ENCODE measurements at regions not wholly inside any gene's neighbourhood (a gene's known extent, or its start where the extent isn't known, plus 50 kb on each side); places are given as distances from the start of the nearest gene placed in this dataset.

DNA sequence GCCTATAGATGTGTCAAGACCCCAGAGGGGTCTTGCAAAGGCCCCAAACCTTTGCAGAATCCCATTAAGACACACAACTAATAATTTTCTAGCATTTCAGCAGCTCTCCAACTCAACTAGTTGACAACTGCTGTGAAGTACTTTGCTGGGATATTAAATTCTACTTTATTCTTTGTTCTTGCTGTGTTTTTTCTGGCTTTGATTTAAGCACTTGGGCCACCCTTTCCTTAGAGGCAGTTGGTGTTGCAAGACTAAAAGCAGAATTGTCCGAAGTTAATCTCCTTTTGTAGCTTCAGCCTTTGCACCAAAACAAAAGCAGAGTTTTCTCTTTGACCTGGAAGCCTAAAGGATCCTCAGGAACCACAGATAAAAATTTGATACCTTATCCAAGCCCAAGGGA is 353.1 kb upstream of the CLNK start:
- H3K4me3 ChIP-seq (ENCODE audit: low read depth, low read length), result no peak overlapping the region
- DNase-seq (ENCODE audit: low read depth), result no peak
- no peak for TF ChIP-seq CTCF (conservative IDR thresholded peaks at IDR 0.05; ENCODE audit: low read depth, low read length)

DNA sequence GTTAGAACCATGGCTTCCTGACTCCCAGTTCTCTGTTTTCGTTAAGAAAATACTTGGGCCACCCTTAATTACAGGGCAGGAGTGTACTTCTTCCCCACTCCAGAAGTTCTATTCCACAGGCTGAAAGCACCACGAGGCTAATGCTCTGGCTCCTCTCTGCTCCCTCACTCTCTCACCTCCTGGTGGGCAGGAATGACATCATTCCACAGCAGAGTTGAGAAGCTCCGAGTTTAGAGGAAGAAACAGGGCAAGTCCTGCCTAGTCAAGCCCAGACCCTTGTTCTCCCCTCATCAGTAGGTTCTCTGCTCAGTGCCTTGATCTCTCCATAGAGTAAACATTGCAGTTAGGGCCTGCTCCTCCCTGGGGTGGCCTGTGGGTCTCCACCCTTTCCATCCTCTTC is 343.8 kb upstream of the CLNK start:
- TF ChIP-seq CTCF (conservative IDR thresholded peaks at IDR 0.05; ENCODE audit: low read depth, low read length), result peak; percentile 8

GRCh38 chr4:11021333-11021732 is 336.8 kb upstream of the CLNK start:
- no peak overlapping the region for H3K4me3 ChIP-seq (ENCODE audit: low read depth, low read length)
- no peak for TF ChIP-seq CTCF (conservative IDR thresholded peaks at IDR 0.05; ENCODE audit: low read depth, low read length)
- no peak for DNase-seq (ENCODE audit: low read depth)

More for the DNA sequence above, 343.8 kb upstream of the CLNK start:
- DNase-seq (ENCODE audit: low read depth), result peak; percentile 14
- no peak overlapping the region for H3K4me3 ChIP-seq (ENCODE audit: low read depth, low read length)

DNA sequence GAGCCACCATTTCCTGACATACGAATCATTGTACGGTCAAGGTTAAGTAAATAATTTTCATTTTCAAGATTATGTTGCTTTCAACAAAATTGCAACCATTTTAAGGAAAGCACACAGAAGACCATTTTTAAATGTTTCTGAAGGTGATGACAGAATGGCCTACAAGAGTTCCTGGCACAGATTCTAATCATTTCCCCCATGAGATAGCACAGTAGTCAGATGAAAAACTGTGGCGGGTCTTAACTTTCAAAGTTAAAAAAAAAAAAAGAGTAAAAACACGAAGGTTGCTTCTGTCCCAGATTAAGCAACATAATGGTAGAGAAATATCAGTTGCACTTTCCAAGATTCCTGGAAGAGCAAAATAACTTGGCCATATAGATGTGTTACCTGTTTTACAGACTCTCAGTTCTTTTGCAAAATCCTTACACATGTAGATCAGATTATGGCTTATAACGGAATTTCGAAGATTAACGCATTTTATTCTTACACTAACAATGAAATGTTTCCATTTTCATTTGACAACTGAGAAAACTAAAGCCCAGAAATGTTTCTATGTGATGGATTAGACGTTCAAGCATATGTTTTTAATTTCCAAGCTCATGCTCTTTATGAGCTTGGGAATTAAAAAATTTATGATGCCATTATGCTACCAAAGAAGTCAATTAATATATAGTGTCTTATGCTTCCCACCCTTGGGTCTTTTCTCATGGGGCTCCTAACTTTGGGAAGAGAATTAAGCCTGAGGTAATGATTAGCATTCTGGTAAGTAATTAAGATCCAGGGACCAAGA is 335.1 kb upstream of the CLNK start:
- no peak for DNase-seq (ENCODE audit: low read depth)
- no peak overlapping the region for H3K4me3 ChIP-seq (ENCODE audit: low read depth, low read length)
- no peak for TF ChIP-seq CTCF (conservative IDR thresholded peaks at IDR 0.05; ENCODE audit: low read depth, low read length)

DNA sequence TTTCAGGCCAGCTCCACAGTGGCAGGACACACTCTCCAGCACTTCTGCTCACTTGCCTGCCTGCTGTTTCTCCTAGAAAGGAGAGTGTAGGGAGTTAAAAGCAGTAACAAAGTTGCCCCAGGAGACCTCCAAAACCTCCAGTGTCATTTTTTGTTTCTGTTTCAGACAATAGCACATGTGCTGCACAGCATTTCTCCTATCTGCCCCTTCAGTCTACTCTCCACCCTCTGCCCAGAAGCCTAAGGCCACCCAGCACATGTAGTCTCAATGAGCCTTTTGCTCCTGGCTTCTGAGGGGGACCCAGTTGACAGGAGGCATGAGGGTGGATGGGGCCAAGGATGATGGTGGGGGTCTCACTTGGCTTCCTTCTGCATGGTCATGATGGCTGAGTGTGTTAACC is 329.6 kb upstream of the CLNK start:
- no peak overlapping the region for H3K4me3 ChIP-seq (ENCODE audit: low read depth, low read length)
- TF ChIP-seq CTCF (conservative IDR thresholded peaks at IDR 0.05; ENCODE audit: low read depth, low read length), result no peak
- DNase-seq (ENCODE audit: low read depth), result no peak

DNA sequence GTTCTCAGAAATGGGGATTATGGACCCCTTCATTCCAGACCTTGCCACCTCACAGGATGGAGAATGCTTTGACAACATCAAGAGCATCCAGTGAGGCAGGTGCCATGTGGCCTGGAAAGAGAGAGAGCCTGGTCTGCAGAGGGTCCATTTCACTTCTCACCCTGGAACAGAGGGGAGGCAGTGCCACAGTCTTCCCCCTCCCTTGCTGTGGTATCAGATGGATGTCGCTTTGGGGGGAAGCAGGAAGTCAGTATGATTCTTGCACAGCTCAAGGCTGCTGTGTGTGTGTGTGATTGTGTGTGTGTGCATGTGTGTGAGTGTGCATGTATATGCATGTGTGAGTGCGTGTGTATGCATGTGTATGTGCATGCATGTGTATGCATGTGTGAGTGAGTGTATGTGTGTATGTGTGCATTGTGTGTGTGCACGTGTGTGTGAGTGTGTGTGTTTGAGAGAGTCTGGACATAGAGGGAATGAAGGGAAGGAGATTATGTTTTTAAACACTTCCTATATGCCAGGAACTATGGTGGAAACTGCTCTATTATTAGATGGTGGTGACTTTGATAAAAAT is 328.6 kb upstream of the CLNK start:
- no peak overlapping the region for H3K4me3 ChIP-seq (ENCODE audit: low read depth, low read length)
- no peak for TF ChIP-seq CTCF (conservative IDR thresholded peaks at IDR 0.05; ENCODE audit: low read depth, low read length)
- DNase-seq (ENCODE audit: low read depth), result no peak

GRCh38 chr4:11011249-11011648 is 326.7 kb upstream of the CLNK start:
- no peak for TF ChIP-seq CTCF (conservative IDR thresholded peaks at IDR 0.05; ENCODE audit: low read depth, low read length)
- H3K4me3 ChIP-seq (ENCODE audit: low read depth, low read length), result no peak overlapping the region
- no peak for DNase-seq (ENCODE audit: low read depth)

All from choroid plexus epithelial cell (primary cell).